Fibroblast of lung (primary cell): ENCODE measurements at regions not wholly inside any gene's neighbourhood (a gene's known extent, or its start where the extent isn't known, plus 50 kb on each side); places are given as distances from the start of the nearest gene placed in this dataset.

ENCODE experiments used
- CTCF ChIP-seq, 2 donors: IDR thresholded peaks in 1 of 2; conservative IDR thresholded peaks in 1 of 2; 1 replicate in 1 of 2; 2 replicates in 1 of 2; pipeline ENCODE4 v1.5.1; 2011 to 2012; ENCODE audit warnings: low read length in 2 of 2, control low read depth in 1 of 2, inconsistent platforms in 1 of 2, low read depth in 1 of 2, mild to moderate bottlenecking in 1 of 2
- EZH2 ChIP-seq: IDR thresholded peaks from 2 replicates; pipeline ENCODE4 v1.5.1; 2012; ENCODE audit warnings: low read length, control low read depth, mild to moderate bottlenecking; ENCODE audit errors: missing control alignments

GRCh38 chr16:85354686-85355514, 242.6 kb upstream of the CIBAR2 start:
- TF ChIP-seq CTCF (conservative IDR thresholded peaks at IDR 0.05 in 1 of 2, IDR thresholded peaks at IDR 0.05 in 1 of 2; ENCODE audit: low read depth in 1 of 2, low read length in 2 of 2) (no peak), EZH2 (no peak)
